Lower leg skin (tissue), 3 donors: ENCODE measurements at regions not wholly inside any gene's neighbourhood (a gene's known extent, or its start where the extent isn't known, plus 50 kb on each side); places are given as distances from the start of the nearest gene placed in this dataset.

ENCODE experiments used
- POLR2A ChIP-seq, 2 donors: fragments of 450-650 bp; IDR thresholded peaks; one replicate each; pipeline ENCODE4 v1.6.1; 2016 to 2017; ENCODE audit warnings: antibody characterized with exemption in 2 of 2, mild to moderate bottlenecking in 1 of 2, moderate library complexity in 1 of 2
- TF ChIP-seq, protein P1 (sequence below), 3 donors: fragments of 450-650 bp; IDR thresholded peaks; one replicate each; pipeline ENCODE4 v1.5.1; 2016; ENCODE audit warnings: antibody characterized with exemption in 3 of 3, mild to moderate bottlenecking in 3 of 3, moderate library complexity in 2 of 3

DNA sequence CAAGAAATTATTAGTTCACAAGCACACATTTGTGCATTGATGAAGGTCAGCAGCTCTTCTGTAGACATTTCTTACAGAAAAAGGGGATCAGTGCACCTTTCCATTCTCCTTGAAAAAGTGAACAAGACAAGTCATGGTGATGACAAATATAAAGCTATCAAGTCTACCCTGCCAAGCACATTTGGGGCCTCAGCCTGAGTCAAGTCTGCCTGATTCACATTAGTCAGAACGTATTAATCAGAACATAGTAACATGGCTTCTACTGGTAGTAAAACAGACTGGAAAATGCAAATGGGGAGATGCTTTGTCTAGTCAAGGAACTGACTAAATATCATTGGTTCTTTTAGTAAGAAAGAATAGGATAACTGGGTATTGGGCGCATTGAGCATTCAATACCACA, 2305.1 kb downstream of the PCDH7 start:
- TF ChIP-seq, protein P1, sequence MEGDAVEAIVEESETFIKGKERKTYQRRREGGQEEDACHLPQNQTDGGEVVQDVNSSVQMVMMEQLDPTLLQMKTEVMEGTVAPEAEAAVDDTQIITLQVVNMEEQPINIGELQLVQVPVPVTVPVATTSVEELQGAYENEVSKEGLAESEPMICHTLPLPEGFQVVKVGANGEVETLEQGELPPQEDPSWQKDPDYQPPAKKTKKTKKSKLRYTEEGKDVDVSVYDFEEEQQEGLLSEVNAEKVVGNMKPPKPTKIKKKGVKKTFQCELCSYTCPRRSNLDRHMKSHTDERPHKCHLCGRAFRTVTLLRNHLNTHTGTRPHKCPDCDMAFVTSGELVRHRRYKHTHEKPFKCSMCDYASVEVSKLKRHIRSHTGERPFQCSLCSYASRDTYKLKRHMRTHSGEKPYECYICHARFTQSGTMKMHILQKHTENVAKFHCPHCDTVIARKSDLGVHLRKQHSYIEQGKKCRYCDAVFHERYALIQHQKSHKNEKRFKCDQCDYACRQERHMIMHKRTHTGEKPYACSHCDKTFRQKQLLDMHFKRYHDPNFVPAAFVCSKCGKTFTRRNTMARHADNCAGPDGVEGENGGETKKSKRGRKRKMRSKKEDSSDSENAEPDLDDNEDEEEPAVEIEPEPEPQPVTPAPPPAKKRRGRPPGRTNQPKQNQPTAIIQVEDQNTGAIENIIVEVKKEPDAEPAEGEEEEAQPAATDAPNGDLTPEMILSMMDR (IDR thresholded peaks at IDR 0.05) = no peak
- no peak for TF ChIP-seq POLR2A (IDR thresholded peaks at IDR 0.05)
